H1 (cell line): ENCODE measurements at regions not wholly inside any gene's neighbourhood (a gene's known extent, or its start where the extent isn't known, plus 50 kb on each side); places are given as distances from the start of the nearest gene placed in this dataset.

Experiments used
- CTCF ChIA-PET: fragments of 300-600 bp; sonication (Branson Sonifier 250); formaldehyde crosslinking; loops from one replicate; lab custom pipeline; 2021; ENCODE audit not compliant: partially characterized antibody; lab: Charles Lee
- POLR2A ChIA-PET: fragments of 300-600 bp; sonication (Branson Sonifier 250); formaldehyde crosslinking; loops from one replicate; lab custom pipeline; 2021; ENCODE audit warnings: inconsistent platforms; ENCODE audit not compliant: partially characterized antibody; lab: Charles Lee
- DNase-seq, 2 experiments: peaks; one replicate each; pipeline versions ENCODE4 v3.0.0 to v3.0.0-alpha.2; 2010 to 2022; ENCODE audit warnings: low spot score in 2 of 2, low read depth in 1 of 2, mixed read lengths in 1 of 2
- FAIRE-seq: peaks from 2 replicates; lab custom pipeline; 2011; peaks lifted over from hg19 to GRCh38; lab: Jason Lieb, UNC
- H2AFZ ChIP-seq: 2 replicates; pipeline ENCODE4 v1.8.1; 2012; ENCODE audit warnings: low read length, inconsistent platforms
- H2AK5ac ChIP-seq: 2 replicates; pipeline ENCODE4 v1.6.1; 2013; ENCODE audit warnings: low read depth, low read length
- H2BK120ac ChIP-seq: replicated peaks from 2 replicates; pipeline ENCODE3; 2013; ENCODE audit warnings: low read depth, low read length, inconsistent platforms
- H2BK12ac ChIP-seq: 2 replicates; pipeline ENCODE4 v1.6.1; 2013; ENCODE audit warnings: low read depth, low read length
- H2BK15ac ChIP-seq: 2 replicates; pipeline ENCODE4 v1.6.1; 2013; ENCODE audit warnings: low read length
- H2BK20ac ChIP-seq: 2 replicates; pipeline ENCODE4 v1.6.1; 2013; ENCODE audit warnings: low read length
- H2BK5ac ChIP-seq: 2 replicates; pipeline ENCODE4 v1.6.1; 2013; ENCODE audit warnings: low read depth, low read length
- H3K14ac ChIP-seq: 2 replicates; pipeline ENCODE4 v1.6.1; 2013; ENCODE audit warnings: inconsistent platforms; ENCODE audit not compliant: insufficient read length
- H3K18ac ChIP-seq: 2 replicates; pipeline ENCODE4 v1.6.1; 2013; ENCODE audit warnings: low read length; ENCODE audit errors: extremely low read depth
- H3K23ac ChIP-seq: 2 replicates; pipeline ENCODE4 v1.6.1; 2013; ENCODE audit warnings: inconsistent platforms; ENCODE audit not compliant: insufficient read length
- H3K23me2 ChIP-seq: 2 replicates; pipeline ENCODE4 v1.6.1; 2013; ENCODE audit warnings: low read depth, low read length
- H3K27ac ChIP-seq: 2 replicates; pipeline ENCODE4 v1.6.1; 2011; ENCODE audit warnings: low read depth, low read length, inconsistent platforms
- H3K27me3 ChIP-seq, 4 experiments: replicated peaks in 1 of 4; 1 replicate in 1 of 4; 2 replicates in 3 of 4; pipeline versions ENCODE4 v1.6.1 to v1.8.1; 2011 to 2013; ENCODE audit warnings: low read length in 3 of 4, mild to moderate bottlenecking in 3 of 4, inconsistent platforms in 2 of 4, mixed read lengths in 2 of 4, moderate library complexity in 1 of 4; ENCODE audit not compliant: control insufficient read depth in 3 of 4, insufficient read depth in 3 of 4; ENCODE audit errors: extremely low read depth in 1 of 4
- H3K36me3 ChIP-seq, 4 experiments: 2 replicates each; pipeline versions ENCODE4 v1.6.1 to v1.8.1; 2011 to 2013; ENCODE audit warnings: mild to moderate bottlenecking in 4 of 4, low read length in 3 of 4, moderate library complexity in 2 of 4, control low read depth in 1 of 4, inconsistent platforms in 1 of 4; ENCODE audit not compliant: insufficient read depth in 4 of 4, control insufficient read depth in 2 of 4
- H3K4ac ChIP-seq: replicated peaks from 2 replicates; pipeline ENCODE3; 2013; ENCODE audit warnings: low read length, low read depth, mixed read lengths, inconsistent platforms; ENCODE audit not compliant: insufficient read length
- H3K4me1 ChIP-seq, 4 experiments: replicated peaks in 1 of 4; 1 replicate in 1 of 4; 2 replicates in 3 of 4; pipeline versions ENCODE4 v1.6.1 to v1.8.1; 2011 to 2013; ENCODE audit warnings: low read length in 3 of 4, inconsistent platforms in 2 of 4, mixed read lengths in 1 of 4; ENCODE audit not compliant: insufficient read depth in 4 of 4, control insufficient read depth in 3 of 4
- H3K4me2 ChIP-seq, 2 experiments: 2 replicates each; pipeline versions ENCODE4 v1.6.1 to v1.8.1; 2011 to 2013; ENCODE audit warnings: low read depth in 2 of 2, low read length in 2 of 2, control low read depth in 1 of 2, inconsistent platforms in 1 of 2, mild to moderate bottlenecking in 1 of 2; ENCODE audit not compliant: insufficient read depth in 1 of 2
- H3K4me3 ChIP-seq, 4 experiments: fragments of 200-600, 300-600 bp in 1 of 4; sonication (generic), shearing (Covaris generic), sonication (Bioruptor Twin) in 1 of 4; 2 replicates each; pipeline versions ENCODE4 v1.5.1 to v1.8.1; 2011 to 2016; ENCODE audit warnings: low read length in 4 of 4, low read depth in 3 of 4, control low read depth in 2 of 4, inconsistent platforms in 2 of 4, mild to moderate bottlenecking in 2 of 4, mixed read lengths in 1 of 4, moderate library complexity in 1 of 4; ENCODE audit not compliant: insufficient read depth in 2 of 4; ENCODE audit errors: extremely low read depth in 1 of 4
- H3K56ac ChIP-seq: replicated peaks from 2 replicates; pipeline ENCODE3; 2013; ENCODE audit warnings: low read depth, mild to moderate bottlenecking, mixed read lengths, low read length, inconsistent platforms; ENCODE audit not compliant: insufficient read length
- H3K79me1 ChIP-seq: 2 replicates; pipeline ENCODE4 v1.6.1; 2013; ENCODE audit warnings: low read depth, low read length, control low read depth
- H3K79me2 ChIP-seq, 2 experiments: 2 replicates each; pipeline versions ENCODE4 v1.6.1 to v1.8.1; 2012 to 2013; ENCODE audit warnings: low read length in 2 of 2, mild to moderate bottlenecking in 2 of 2, inconsistent platforms in 1 of 2; ENCODE audit not compliant: insufficient read depth in 2 of 2, control insufficient read depth in 1 of 2
- H3K9ac ChIP-seq, 4 experiments: replicated peaks in 1 of 4; 1 replicate in 1 of 4; 2 replicates in 3 of 4; pipeline versions ENCODE4 v1.6.1 to v1.8.1; 2011 to 2013; ENCODE audit warnings: low read depth in 3 of 4, low read length in 3 of 4, control low read depth in 2 of 4, mild to moderate bottlenecking in 2 of 4, moderate library complexity in 2 of 4, inconsistent platforms in 1 of 4; ENCODE audit errors: extremely low read depth in 1 of 4
- H3K9me3 ChIP-seq, 2 experiments: 2 replicates each; pipeline versions ENCODE4 v1.6.1 to v1.8.1; 2012 to 2013; ENCODE audit warnings: mild to moderate bottlenecking in 2 of 2, moderate library complexity in 2 of 2, control low read depth in 1 of 2, inconsistent platforms in 1 of 2, low read depth in 1 of 2, low read length in 1 of 2, mixed read lengths in 1 of 2; ENCODE audit not compliant: insufficient read depth in 2 of 2
- H4K20me1 ChIP-seq, 2 experiments: replicated peaks in 1 of 2; 2 replicates each; pipeline versions ENCODE3 to v1.8.1; 2011 to 2013; ENCODE audit warnings: inconsistent platforms in 2 of 2, low read length in 2 of 2, mild to moderate bottlenecking in 1 of 2; ENCODE audit not compliant: insufficient read depth in 2 of 2, control insufficient read depth in 1 of 2
- H4K5ac ChIP-seq: 2 replicates; pipeline ENCODE4 v1.6.1; 2013; ENCODE audit warnings: low read length, low read depth, mixed read lengths, inconsistent platforms; ENCODE audit not compliant: insufficient read length
- H4K8ac ChIP-seq: 2 replicates; pipeline ENCODE4 v1.8.0; 2013; ENCODE audit warnings: mild to moderate bottlenecking, moderate library complexity, low read length, inconsistent platforms; ENCODE audit not compliant: insufficient read depth; ENCODE audit errors: extremely low read depth
- H4K91ac ChIP-seq: replicated peaks from 2 replicates; pipeline ENCODE3; 2013; ENCODE audit warnings: low read length, mixed read lengths, inconsistent platforms; ENCODE audit not compliant: insufficient read length
- CBX5 ChIP-seq: fragments of 300-800, 300-1000 bp; sonication (generic); IDR thresholded peaks from 2 replicates; pipeline ENCODE4 v1.7.1; 2016; ENCODE audit warnings: antibody characterized with exemption, low read length, low read depth
- CTCF ChIP-seq, 3 experiments: IDR thresholded peaks; 1 replicate in 2 of 3; 2 replicates in 1 of 3; pipeline versions ENCODE4 v1.5.1 to v1.6.1; 2011; ENCODE audit warnings: low read length in 3 of 3, mild to moderate bottlenecking in 3 of 3, inconsistent platforms in 2 of 3, low read depth in 1 of 3, moderate library complexity in 1 of 3; ENCODE audit not compliant: insufficient read depth in 1 of 3; ENCODE audit errors: control extremely low read depth in 1 of 3
- JUN ChIP-seq: IDR thresholded peaks from 2 replicates; pipeline ENCODE4 v1.6.1; 2011; ENCODE audit warnings: low read depth, mild to moderate bottlenecking, improper control_type of control experiment, low read length
- PHF8 ChIP-seq: fragments of 200-600 bp; sonication (generic); conservative IDR thresholded peaks from 2 replicates; pipeline ENCODE4 v1.7.1; 2012; ENCODE audit warnings: low read depth, mild to moderate bottlenecking, inconsistent platforms, low read length, moderate library complexity
- POLR2A ChIP-seq, 2 experiments: IDR thresholded peaks; 1 replicate in 1 of 2; 2 replicates in 1 of 2; pipeline ENCODE4 v1.6.1; 2011; ENCODE audit warnings: low read depth in 2 of 2, low read length in 2 of 2, mild to moderate bottlenecking in 2 of 2; ENCODE audit errors: control extremely low read depth in 1 of 2
- RFX5 ChIP-seq: IDR thresholded peaks from 2 replicates; pipeline ENCODE4 v1.6.1; 2011; ENCODE audit warnings: low read depth, low read length, improper control_type of control experiment, borderline replicate concordance
- RXRA ChIP-seq: IDR thresholded peaks from 2 replicates; pipeline ENCODE4 v1.6.1; 2011; ENCODE audit warnings: low read depth, mild to moderate bottlenecking, low read length, moderate library complexity; ENCODE audit not compliant: insufficient read depth
- SIX5 ChIP-seq: IDR thresholded peaks from 2 replicates; pipeline ENCODE4 v1.6.1; 2011; ENCODE audit warnings: mild to moderate bottlenecking, low read depth, low read length
- SP4 ChIP-seq: IDR thresholded peaks from 2 replicates; pipeline ENCODE4 v1.6.1; 2012; ENCODE audit warnings: low read length, inconsistent platforms
- WGBS, 2 experiments: shearing (Covaris generic) in 1 of 2; methylation state at CpG; one replicate each; pipeline versions ENCODE4 v1.1.6 to v1.1.7; 2013 to 2015; ENCODE audit warnings: low lambda C conversion rate in 2 of 2, mixed read lengths in 2 of 2, inconsistent platforms in 1 of 2, low coverage in 1 of 2, missing lambda C conversion rate in 1 of 2; ENCODE audit not compliant: insufficient replicate concordance in 2 of 2, insufficient coverage in 1 of 2, insufficient read length in 1 of 2; ENCODE audit errors: extremely low coverage in 1 of 2, missing lambda C conversion rate in 1 of 2; 5-methylcytosine and 5-hydroxymethylcytosine counted together

GRCh38 chr16:18060351-18060750, 276.2 kb downstream of the NPIPA8 start:
- Histone ChIP-seq H3K23ac (no peak overlapping the region), H2BK15ac (no peak overlapping the region), H3K56ac (no peak overlapping the region), H3K9ac (no peak overlapping the region), H2AK5ac (no peak overlapping the region), H3K27ac (no peak overlapping the region), H3K4ac (no peak overlapping the region), H3K4me3 (no peak overlapping the region), H3K9me3 (no peaks in the 10 kb centered on the region), H3K18ac (no peak overlapping the region), H2BK12ac (no peak overlapping the region), H3K27me3 (no peaks in the 10 kb centered on the region), H3K79me1 (no peaks in the 10 kb centered on the region), H3K79me2 (no peaks in the 10 kb centered on the region), H3K4me1 (peaks cover 0 to 4% (median 0%) of the 10 kb centered on the region in 4 experiments; a peak in 1 of 7 replicates), H4K20me1 (no peaks in the 10 kb centered on the region), H2BK20ac (no peak overlapping the region), H3K36me3 (no peaks in the 10 kb centered on the region), H4K5ac (no peak overlapping the region), H4K8ac (no peak overlapping the region), H2BK120ac (no peak overlapping the region), H2BK5ac (no peak overlapping the region), H3K14ac (no peak overlapping the region), H4K91ac (no peak overlapping the region), H2AFZ (no peak overlapping the region), H3K4me2 (no peak overlapping the region), H3K23me2 (peaks cover 8% of the 10 kb centered on the region; the same call in 1 of the 2 replicates)
- TF ChIP-seq JUN, result no peak
- TF ChIP-seq CTCF (IDR thresholded peaks at IDR 0.05; ENCODE audit: control extremely low read depth in 1 of 3, insufficient read depth in 1 of 3, low read depth in 1 of 3, low read length in 3 of 3), result no peak
- TF ChIP-seq SIX5, result no peak
- TF ChIP-seq RXRA, result no peak
- TF ChIP-seq CBX5, result no peak
- no peak for TF ChIP-seq SP4
- TF ChIP-seq RFX5, result no peak
- no peak for TF ChIP-seq POLR2A (IDR thresholded peaks at IDR 0.05; ENCODE audit: control extremely low read depth in 1 of 2, low read depth in 2 of 2, low read length in 2 of 2)
- TF ChIP-seq PHF8, result no peak
- ChIA-PET POLR2A (no interaction called here), CTCF (interaction anchor here (0.7 kb wide), 1 partner anchor 1372 kb away, joined by 3 read pairs; no protein-coding TSS in a partner anchor)
- FAIRE-seq (no peak), DNase-seq (no peak)
- 77% methylated on average over 7 of the region's 7 CpGs; no CpG with 5 or more reads in 1 of the 2 experiments for WGBS, 2 experiments
